ENCODE measurements at regions not wholly inside any gene's neighbourhood (a gene's known extent, or its start where the extent isn't known, plus 50 kb on each side); places are given as distances from the start of the nearest gene placed in this dataset.

DNA sequence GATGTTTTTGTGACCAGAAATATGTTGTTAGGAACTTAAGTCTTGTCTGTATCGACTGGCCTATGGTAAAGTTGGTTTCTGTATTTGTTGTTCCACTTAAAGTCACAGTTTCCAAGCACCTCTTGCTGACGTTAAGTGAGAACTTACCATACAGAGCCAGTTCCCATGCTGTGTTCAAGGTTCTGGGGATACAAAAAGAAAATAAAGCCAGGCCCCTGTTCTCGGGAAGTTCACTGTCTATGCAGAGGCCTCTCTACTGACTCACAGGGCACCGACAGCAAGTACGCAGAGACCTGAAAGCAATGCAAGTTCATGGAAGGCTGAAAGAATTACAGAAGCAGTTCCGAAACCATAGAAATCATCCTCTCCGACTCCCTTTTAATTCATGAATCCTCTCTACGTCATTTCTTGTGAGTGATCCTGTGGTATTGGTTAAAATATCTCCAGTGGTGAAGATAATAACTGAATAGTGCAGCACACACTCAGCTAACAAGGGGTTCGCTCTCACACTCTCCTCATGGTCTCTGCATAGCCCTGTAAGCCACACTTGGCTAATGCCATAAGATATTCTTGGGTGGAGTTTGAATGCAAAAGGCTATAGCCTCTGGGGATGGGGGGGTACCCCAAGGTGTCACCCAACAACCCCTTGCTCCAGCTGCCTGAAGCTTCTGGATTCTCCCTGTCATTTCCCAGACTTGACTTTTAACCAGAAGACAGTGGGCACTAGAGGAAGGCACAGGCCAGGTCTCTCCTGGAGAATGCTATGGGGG lies 91.2 kb upstream of the EXOC2 start:
- TF ChIP-seq, protein P1, sequence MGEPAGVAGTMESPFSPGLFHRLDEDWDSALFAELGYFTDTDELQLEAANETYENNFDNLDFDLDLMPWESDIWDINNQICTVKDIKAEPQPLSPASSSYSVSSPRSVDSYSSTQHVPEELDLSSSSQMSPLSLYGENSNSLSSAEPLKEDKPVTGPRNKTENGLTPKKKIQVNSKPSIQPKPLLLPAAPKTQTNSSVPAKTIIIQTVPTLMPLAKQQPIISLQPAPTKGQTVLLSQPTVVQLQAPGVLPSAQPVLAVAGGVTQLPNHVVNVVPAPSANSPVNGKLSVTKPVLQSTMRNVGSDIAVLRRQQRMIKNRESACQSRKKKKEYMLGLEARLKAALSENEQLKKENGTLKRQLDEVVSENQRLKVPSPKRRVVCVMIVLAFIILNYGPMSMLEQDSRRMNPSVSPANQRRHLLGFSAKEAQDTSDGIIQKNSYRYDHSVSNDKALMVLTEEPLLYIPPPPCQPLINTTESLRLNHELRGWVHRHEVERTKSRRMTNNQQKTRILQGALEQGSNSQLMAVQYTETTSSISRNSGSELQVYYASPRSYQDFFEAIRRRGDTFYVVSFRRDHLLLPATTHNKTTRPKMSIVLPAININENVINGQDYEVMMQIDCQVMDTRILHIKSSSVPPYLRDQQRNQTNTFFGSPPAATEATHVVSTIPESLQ (CRISPR knock-in tag; IDR thresholded peaks at IDR 0.05) = no peak
- no peak for TF ChIP-seq SMAD3 (CRISPR knock-in tag; IDR thresholded peaks at IDR 0.05; ENCODE audit: borderline replicate concordance)
- TF ChIP-seq, protein P2, sequence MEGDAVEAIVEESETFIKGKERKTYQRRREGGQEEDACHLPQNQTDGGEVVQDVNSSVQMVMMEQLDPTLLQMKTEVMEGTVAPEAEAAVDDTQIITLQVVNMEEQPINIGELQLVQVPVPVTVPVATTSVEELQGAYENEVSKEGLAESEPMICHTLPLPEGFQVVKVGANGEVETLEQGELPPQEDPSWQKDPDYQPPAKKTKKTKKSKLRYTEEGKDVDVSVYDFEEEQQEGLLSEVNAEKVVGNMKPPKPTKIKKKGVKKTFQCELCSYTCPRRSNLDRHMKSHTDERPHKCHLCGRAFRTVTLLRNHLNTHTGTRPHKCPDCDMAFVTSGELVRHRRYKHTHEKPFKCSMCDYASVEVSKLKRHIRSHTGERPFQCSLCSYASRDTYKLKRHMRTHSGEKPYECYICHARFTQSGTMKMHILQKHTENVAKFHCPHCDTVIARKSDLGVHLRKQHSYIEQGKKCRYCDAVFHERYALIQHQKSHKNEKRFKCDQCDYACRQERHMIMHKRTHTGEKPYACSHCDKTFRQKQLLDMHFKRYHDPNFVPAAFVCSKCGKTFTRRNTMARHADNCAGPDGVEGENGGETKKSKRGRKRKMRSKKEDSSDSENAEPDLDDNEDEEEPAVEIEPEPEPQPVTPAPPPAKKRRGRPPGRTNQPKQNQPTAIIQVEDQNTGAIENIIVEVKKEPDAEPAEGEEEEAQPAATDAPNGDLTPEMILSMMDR (IDR thresholded peaks at IDR 0.05) = no peak
- TF ChIP-seq CBFB (CRISPR knock-in tag; IDR thresholded peaks at IDR 0.05; ENCODE audit: low read depth) = no peak
- no peak for TF ChIP-seq ATF1 (CRISPR knock-in tag; IDR thresholded peaks at IDR 0.05)
- TF ChIP-seq, protein P3, sequence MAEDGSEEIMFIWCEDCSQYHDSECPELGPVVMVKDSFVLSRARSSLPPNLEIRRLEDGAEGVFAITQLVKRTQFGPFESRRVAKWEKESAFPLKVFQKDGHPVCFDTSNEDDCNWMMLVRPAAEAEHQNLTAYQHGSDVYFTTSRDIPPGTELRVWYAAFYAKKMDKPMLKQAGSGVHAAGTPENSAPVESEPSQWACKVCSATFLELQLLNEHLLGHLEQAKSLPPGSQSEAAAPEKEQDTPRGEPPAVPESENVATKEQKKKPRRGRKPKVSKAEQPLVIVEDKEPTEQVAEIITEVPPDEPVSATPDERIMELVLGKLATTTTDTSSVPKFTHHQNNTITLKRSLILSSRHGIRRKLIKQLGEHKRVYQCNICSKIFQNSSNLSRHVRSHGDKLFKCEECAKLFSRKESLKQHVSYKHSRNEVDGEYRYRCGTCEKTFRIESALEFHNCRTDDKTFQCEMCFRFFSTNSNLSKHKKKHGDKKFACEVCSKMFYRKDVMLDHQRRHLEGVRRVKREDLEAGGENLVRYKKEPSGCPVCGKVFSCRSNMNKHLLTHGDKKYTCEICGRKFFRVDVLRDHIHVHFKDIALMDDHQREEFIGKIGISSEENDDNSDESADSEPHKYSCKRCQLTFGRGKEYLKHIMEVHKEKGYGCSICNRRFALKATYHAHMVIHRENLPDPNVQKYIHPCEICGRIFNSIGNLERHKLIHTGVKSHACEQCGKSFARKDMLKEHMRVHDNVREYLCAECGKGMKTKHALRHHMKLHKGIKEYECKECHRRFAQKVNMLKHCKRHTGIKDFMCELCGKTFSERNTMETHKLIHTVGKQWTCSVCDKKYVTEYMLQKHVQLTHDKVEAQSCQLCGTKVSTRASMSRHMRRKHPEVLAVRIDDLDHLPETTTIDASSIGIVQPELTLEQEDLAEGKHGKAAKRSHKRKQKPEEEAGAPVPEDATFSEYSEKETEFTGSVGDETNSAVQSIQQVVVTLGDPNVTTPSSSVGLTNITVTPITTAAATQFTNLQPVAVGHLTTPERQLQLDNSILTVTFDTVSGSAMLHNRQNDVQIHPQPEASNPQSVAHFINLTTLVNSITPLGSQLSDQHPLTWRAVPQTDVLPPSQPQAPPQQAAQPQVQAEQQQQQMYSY (CRISPR knock-in tag; IDR thresholded peaks at IDR 0.05) = no peak
- no peak for TF ChIP-seq GABPB1 (CRISPR knock-in tag; IDR thresholded peaks at IDR 0.05)
- TF ChIP-seq MXD4 (CRISPR knock-in tag; IDR thresholded peaks at IDR 0.05; ENCODE audit: borderline replicate concordance) = no peak
- no peak for TF ChIP-seq CREB1 (CRISPR knock-in tag; IDR thresholded peaks at IDR 0.05)
- TF ChIP-seq GRHL2 (CRISPR knock-in tag; IDR thresholded peaks at IDR 0.05; ENCODE audit: insufficient replicate concordance, severe bottlenecking) = no peak
- no peak for TF ChIP-seq NFYB (CRISPR knock-in tag; conservative IDR thresholded peaks at IDR 0.05; ENCODE audit: low read depth)
- TF ChIP-seq, protein P4, sequence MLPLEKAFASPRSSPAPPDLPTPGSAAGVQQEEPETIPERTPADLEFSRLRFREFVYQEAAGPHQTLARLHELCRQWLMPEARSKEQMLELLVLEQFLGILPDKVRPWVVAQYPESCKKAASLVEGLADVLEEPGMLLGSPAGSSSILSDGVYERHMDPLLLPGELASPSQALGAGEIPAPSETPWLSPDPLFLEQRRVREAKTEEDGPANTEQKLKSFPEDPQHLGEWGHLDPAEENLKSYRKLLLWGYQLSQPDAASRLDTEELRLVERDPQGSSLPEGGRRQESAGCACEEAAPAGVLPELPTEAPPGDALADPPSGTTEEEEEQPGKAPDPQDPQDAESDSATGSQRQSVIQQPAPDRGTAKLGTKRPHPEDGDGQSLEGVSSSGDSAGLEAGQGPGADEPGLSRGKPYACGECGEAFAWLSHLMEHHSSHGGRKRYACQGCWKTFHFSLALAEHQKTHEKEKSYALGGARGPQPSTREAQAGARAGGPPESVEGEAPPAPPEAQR (CRISPR knock-in tag; IDR thresholded peaks at IDR 0.05) = no peak
- TF ChIP-seq, protein P5, sequence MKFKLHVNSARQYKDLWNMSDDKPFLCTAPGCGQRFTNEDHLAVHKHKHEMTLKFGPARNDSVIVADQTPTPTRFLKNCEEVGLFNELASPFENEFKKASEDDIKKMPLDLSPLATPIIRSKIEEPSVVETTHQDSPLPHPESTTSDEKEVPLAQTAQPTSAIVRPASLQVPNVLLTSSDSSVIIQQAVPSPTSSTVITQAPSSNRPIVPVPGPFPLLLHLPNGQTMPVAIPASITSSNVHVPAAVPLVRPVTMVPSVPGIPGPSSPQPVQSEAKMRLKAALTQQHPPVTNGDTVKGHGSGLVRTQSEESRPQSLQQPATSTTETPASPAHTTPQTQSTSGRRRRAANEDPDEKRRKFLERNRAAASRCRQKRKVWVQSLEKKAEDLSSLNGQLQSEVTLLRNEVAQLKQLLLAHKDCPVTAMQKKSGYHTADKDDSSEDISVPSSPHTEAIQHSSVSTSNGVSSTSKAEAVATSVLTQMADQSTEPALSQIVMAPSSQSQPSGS (CRISPR knock-in tag; IDR thresholded peaks at IDR 0.05; ENCODE audit: borderline replicate concordance, low read depth) = no peak
